ENCODE measurements at regions not wholly inside any gene's neighbourhood (a gene's known extent, or its start where the extent isn't known, plus 50 kb on each side); places are given as distances from the start of the nearest gene placed in this dataset.
"Not testable (repeated sequence)": the region's sequence is repeated elsewhere in the genome, so short reads cannot be mapped to it uniquely, and the experiment has no call there.

DNA sequence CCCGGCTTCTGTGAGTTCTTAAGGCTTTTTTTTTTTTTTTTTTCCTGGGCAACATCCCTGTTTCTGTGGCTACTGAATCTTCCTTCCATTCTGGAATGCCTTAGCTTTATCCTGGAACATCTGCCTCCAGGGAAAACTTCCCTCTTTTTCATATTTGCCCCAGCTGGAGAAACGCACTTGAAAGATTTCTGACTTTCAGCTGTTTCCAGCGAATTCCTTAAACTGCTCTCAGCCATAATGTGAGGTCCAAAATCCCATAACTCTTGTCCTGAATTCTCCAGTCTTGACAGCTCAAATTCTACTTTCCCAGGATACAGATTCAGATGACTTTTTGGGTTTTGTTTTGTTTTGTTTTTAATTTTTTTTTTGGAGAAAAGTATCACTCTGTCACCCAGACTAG, 263.6 kb upstream of the AUTS2 start:
- DNase-seq = no peak

DNA sequence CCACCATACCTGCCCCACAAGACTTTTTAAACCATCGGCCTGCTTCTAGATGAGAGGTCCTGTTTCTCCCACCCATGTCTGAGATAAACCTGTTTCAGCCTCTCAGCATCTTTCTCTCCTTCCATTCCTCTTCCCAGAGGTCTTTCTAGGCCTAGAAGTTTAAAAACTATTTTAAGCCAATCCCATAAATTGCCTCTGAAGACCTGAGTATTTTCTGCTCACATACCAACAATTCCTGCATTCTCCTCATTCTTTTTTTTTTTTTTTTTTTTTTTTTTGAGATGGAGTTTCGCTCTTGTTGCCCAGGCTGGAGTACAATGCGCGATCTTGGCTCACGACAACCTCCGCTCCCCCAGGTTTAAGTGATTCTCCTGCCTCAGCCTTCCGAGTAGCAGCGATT, 262.9 kb upstream of the AUTS2 start:
- no peak for DNase-seq

DNA sequence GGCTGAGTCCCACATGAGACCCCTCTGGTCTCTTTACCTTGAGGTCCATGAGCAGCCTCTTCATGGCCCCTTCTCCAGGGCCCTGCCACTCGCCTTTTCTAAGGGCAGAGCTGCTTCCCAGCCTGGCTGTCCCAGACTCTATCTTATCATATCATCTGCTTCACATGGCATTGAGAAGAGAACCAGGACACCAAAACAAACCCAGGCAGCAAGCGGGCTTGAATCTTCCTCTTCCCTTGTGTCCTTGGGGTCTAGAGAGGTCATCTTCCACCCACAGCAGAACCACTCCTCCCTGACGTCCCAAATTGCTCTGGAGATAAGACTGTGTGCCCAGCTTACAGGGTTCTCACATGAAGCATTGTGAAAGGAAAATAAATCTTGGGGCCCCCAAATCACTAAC, 261.3 kb upstream of the AUTS2 start:
- peak; percentile 64 for DNase-seq

DNA sequence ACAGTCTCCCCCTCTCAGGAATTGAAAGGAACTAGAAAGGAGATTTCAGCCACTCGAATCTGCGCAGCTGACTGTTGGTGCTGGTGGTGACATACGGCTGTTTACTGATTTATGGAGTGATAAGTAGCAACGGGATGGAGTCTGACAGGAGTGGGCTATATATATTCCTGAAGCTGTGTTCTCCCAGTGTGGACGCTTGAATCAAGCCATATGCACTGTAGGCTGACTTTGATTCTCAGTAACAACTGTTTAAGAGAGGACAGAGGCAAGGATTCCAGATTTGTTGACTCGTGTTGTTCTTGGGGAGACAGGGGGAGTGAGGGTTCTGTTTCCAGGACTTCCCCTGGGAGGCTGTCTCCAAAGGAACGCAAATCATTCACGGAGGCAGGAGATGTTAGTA, 260.1 kb upstream of the AUTS2 start:
- DNase-seq = no peak

DNA sequence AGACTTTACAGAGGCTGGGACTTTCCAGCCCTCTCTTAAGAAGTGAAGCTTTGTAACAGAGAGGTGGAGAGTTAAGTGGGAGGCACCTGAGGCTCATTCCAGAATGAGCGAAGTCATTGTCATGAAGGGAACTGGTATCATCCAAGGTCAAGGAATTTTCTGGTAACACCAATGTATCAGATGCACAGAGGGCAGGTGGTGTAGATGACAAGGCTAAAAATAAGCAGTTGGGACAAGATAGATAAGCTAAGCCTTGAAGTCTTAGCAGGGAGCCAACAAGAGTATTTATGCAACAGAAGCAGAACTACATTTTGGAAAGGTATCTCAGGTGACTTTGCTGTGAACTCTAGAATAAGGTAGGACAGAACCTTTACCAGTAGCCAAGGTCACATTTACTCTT, 257.0 kb upstream of the AUTS2 start:
- no peak for DNase-seq

DNA sequence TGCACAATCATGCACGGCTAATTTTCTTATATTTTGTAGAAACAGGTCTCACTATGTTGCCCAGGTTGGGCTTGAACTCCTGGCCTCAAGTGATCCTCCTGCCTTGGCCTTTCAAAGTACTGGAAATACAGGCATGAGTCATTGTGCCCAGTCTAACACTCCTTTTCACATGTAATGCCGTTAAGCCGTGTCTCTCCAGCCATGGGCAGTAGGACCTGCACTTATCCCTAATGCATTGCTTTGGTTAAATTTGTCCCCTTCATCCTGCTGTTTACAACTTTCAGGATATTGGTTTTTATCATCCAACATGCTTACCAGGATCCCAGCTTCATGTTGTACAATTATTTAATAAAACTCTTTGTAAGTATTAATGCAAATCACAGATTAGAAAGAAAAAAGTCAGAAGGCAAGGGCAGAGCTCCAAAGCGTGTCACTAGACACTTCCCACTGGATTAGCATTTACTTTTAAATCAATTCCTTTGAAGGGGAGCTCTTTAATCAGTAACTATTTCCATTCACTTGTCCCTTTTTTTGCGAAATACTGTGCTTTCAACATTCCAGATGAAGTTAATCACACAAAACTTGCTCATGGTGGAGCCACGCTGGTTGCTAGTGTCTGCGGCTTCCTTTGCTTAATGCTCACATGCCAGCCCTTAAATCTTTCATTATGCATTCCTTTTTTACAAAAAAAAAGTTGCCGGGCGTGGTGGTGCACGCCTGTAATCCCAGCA, 256.0 kb upstream of the AUTS2 start:
- no peak for DNase-seq

DNA sequence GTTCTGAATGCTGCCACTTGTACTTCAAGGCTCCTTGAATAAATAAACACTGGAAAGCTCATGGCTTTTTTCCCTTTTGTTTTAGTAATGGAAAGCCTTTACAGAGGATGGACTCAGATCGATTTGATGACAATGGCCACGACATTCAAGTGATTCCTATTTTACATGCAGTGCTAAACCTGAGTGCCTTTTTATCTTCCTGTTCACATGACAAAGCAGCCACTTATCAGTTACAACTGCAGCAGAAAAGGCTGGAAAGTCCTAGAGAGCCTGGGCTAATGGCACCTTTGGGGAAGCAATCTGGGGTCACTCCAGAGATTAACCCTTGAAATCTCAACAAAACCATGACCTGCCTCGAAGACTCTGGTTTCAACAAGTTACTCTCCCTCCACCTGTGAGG, 249.0 kb upstream of the AUTS2 start:
- DNase-seq = no peak

DNA sequence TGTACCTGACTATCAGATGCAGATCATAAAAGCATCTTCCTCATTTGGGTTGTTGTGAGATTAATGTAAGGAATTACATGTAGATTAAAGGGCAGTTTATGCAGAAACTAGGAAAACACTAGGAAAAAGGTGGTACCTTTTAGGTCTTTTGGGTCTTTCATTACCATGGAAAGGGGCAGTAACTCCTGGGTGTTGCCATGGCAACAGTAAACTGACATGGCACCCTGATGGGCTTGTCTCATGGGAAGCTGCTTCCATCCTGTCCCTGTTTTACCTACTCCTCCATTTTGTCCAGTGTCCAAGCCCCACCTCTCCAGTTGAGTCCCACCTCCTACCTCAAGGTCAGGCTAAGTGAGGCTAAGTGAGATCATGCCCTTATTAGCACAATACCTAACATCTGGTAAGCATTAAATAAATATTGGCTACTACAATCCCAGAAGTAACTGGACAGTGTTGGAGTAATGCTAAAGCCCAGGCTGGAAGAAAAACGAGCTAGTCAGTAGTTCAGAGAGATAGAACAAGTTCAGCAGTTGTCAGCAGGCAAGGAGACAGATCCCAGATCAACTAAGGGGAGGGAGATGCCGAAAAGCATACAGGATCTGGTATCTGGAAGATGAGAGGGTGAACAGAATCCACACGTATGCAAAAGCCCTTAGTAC, 240.0 kb upstream of the AUTS2 start:
- no peak for DNase-seq

DNA sequence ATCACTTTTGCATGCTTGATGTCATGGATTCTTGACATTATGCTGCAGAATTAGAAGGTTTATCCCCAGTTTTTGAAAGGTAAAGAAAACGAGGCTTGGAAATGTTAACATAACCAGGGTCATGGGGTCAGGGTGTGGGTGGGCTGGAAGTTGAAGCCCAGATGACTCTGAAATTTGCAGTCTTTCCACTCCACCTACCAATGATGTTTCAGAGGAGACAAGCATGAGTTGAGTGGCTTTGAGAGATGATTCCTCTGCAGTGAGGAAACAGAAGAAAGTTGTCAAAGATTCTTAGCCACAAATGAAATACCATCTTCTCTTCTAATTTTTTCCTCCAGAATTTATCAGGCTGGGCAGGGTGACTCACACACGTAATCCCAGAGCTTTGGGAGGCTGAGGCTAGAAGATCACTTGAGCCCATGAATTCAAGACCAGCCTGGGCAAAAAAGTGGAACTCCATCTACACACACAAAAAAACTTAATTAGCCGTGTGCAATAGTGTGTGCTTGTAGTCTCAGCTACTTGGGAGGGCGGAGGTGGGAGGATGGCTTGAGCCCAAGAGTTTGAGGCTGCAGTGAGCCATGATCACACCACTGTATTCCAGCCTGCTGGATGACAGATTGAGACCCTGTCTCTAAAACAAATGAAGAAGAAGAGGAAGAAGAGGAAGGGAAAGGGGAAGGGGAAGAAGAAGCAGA, 239.1 kb upstream of the AUTS2 start:
- no peak for DNase-seq

DNA sequence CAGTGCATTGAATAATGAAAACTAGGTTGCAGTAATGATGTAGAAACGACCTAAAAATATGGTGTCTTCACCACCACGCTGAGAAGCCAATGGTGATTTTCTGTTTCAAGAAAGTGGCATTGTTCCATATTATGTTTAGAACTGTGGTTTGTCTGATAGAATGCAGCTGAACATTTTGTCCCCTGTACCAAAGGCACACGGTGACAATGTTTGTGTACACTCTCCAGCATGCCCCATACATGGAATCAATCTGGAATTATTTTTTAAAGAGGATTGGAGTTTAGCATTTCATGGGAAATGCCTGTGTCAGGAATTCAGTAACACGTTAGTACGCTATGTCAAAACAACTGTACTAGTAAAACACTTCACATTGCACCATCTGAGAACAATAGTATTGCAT, 237.4 kb upstream of the AUTS2 start:
- no peak for DNase-seq

DNA sequence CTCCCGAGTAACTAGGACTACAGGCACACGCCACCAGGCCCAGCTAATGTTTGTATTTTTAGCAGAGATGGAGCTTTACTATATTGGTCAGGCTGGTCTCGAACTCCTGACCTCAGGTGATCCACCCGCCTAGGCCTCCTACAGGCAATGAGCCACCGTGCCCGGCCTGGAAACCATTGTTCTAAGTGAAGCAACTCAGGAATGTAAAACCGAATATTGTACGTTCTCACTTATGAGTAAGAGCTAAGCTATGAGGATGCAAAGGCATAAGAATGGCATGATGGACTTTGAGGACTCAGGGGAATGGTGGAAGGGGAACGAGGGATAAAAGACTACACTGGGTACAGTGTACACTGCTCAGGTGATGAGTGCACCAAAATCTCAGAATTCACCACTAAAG, 235.1 kb upstream of the AUTS2 start:
- no peak for DNase-seq

DNA sequence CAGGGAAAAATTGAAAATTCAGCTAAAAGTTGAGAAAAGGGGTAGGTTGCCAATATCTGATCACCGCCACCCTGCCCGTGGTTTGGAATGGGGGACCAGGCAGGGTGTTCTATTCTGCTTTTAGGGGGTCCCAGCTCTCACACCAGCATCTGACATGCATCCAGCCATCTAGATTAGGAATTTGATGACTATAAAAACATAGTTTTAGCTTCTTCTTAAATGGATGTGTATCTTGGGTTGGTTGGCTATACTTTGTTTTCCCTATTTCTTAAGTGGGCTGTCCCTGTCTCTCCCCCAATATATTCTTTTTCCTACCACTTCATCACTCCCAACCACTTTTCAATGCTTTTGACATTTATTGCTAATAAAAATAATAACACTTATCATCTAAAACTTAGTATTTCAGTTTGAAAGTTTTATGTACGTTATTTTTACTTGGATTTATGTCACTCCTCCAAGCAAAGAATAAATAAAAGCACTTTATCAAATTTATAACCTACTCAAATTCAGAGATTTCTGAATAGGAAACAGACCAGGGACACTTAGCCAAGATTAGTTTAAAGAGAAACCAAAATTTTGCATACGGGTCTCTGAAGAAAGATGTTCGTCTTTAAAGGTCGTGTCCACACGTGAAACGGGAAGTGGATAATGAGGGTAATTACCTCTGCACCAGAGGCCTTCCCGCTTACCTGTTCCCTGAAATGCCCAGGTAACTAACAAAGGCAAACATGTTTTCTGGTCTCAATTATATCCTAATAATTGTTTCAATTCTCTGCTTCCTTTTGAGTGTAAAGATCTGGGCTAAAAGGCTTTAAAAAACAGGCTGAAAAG, 233.2 kb upstream of the AUTS2 start:
- no peak for DNase-seq

DNA sequence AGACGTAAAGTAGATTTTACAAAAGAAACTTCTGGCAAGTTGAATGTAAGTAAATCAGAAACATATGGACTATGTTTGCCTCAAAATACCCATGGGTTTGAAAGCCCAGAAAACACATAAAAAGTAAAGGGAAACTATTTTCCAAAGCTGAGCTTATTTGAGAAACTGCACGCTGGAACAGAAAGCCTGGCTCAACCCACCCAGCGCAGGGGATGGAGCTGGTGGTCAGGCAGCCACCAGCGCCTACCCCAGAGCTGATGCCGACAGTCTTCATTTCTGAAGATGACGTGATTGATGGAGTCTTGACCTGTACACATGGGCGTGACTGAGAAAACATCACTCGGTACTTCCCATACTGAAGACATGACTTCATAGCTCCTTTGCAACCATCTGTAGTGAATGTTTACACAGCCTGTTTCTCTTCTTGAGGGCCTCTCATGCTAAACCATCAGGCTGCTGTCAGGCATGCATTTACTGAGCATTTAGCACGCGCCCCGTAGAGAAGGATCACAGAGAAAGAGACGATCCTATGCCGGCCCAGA, 232.6 kb upstream of the AUTS2 start:
- no peak for DNase-seq

DNA sequence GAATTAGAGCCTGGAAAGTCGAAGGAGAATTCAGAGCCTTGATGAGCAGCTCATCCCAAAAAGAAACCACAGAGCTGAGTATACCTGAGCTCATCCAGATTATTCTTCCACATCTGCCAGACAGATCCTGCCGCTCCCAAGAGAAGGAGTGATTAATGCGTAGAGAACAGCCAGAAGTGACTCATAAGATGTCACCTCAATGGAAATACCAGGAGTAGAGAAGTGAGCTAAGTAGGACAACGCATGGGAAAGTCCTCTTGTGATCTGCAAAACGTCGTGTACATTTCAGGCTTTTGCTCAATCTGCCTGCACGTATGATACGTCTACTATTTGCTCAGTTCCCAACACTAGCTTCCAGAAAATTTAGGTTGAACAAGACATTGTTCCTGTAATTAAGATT, 230.5 kb upstream of the AUTS2 start:
- DNase-seq = peak; percentile 82

DNA sequence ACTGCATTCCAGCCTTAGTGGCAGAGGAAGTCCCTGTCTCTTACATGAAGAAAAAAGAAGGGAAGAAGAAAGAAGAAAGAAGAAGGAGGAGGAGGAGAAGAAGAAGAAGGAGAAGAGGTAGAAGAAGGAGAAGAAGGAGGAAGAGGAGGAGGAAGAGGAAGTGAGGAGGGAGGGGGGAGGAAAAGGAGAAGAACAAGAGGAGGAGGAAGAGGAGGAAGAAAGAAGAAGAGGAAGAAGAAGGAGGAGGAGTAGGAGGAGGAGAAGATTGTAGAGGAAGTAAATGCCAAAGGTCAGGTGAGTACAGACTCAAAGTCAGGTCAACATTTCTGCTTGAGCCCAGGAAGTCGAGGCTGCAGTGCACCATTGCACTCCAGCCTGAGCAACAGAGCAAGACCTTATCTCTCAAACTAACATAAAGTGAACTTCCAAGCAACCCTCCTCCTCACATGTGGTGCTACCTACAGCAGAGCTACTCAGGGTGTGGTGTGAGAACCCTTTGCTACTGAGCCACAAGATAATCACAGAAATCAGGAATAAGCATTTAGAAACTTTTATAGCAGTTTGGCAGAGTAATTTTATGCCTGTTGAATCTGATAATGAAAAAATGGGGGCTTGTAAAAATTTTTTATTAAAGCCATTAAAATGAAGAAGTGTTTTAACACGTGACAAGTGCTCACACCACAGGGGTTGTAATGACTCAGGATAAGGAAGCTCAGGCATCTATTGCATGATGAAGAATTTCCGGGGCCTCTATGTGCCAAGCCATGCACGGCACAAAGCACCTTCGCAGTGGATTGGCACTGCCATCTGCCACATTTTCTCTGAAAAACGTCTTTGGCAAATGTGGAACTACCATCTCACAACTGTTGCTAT, 224.9 kb upstream of the AUTS2 start:
- DNase-seq = no peak

DNA sequence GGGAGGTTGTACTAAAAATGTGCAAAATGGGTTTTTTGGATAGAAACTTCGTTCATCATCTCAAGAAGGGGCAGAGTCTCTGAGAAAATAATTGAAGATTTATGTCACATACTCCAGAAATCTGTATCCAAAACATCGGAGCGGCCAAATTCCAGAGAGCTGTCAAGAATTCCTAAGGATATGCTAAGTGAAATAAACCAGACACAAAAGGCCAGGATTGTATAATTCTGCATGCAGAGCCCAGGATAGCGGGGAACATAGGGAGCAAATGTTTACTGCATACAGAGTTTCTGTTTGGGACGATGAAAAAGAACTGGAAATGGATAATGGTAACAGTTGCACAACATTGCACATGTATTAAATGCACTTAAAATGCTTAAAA, 224.2 kb upstream of the AUTS2 start:
- DNase-seq = no peak

DNA sequence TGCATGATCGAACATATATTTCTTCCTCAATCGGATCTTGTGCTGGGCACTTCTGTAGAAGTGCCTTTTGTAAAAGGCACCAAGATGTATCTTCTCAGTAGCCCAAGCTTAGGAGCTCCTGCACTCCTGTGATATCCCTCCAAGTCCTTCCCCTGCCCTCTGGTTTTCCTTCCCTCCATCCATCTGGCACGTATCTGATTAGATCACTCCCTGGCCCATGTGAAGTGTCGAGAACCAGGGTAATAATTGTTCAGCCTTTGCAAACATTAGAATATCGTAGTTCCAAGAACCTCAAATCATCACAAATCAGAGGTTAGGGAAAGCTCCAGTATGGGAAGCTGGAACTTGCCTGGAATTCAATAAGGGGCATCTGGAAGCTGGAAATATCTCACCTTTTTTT, 221.1 kb upstream of the AUTS2 start:
- no peak for DNase-seq

DNA sequence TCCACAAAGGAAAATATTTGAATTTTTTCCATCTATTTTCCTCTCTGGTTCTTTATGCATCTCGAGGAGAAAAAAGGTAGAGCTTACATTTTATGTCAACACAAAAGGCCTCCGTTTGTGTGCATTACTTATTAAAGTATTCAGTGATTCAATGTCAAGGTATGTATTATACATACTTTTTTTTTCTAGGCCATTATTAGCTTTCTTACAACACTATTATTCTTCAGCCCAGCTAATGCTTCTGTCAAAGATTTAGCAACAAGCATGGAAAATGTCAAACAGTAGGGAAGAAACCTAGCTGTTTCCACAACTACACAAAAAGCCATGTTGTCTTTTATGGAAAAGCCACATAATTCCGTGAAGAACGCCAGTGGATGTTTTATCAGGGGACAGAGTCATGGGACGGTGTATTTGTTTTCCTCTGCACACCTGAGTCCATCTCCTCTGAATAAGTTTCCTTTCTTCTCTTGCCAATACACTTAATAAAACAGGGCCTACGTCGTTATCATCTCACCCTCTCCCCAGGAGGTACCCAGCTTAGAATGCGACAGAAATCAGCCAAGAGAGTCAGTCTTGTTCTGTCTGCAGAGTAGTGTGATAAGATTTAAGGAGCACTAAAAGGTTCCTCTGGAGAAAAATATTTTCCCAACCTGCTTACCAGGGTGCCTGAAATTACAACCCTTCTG, 209.7 kb upstream of the AUTS2 start:
- DNase-seq = no peak

DNA sequence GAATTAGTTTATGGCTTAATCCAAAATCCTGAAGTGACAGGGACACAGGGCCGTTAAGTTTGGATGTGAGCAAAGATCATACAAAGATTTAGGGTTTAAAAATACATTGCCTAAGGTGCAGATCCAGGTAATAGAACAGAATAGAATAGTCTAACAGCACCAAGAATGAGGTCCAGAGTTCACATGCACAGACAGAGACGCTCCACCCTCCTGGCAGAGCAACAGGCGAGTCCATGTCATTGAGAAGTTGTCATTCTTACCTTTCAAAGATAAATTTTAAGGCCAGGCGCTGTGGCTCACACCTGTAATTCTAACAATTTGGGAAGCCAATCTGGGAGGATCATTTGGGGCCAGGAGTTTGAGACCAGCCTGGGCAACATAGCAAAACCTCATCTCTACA, 209.1 kb upstream of the AUTS2 start:
- no peak for DNase-seq

DNA sequence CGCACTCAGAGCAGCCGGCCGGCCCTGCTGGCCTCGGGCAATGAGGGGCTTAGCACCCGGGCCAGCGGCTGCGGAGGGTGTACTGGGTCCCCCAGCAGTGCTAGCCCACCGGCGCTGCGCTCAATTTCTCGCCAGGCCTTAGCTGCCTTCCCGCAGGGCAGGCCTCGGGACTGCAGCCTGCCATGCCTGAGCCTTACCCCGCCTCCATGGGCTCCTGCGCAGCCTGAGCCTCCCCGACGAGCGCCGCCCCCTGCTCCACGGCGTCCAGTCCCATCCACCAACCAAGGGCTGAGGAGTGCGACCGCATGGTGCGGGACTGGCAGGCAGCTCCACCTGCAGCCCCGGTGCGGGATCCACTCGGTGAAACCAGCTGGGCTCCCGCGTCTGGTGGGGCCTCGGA, 204.4 kb upstream of the AUTS2 start:
- not testable (repeated sequence) for DNase-seq

DNA sequence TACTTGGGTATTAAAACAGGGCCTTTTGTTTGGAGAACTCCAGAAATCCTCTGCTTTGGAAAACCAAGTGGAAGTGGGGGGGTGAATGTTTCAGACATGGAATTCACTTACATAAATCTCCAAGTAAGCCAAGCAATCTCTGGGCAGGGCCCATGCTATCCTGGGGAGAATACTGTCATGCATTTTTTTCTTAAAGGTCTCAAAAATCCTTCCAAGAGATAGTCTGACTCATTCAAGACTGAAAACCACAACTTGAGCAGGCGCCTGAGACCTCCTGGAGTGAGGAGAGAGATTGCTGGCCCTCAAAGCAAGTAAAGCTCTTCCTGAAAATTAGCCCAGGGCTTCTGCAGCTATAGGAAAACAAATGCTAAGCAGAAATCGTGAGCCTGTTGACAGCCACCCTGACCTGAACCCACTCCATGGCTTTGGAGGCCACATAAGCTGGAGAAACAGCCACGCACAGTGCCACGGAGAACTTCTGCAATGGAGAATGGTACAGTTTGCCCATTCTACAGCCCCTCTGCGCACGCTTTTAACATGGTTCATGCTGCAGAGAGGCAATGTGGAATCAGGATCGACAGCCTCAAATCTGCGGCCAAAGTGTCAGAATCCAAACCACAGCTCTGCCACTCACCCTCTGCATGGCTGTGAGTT, 203.1 kb upstream of the AUTS2 start:
- peak; percentile 77 for DNase-seq

Data from islet precursor cell (in vitro differentiated cells).